HG02981 (cell line): ENCODE measurements at regions not wholly inside any gene's neighbourhood (a gene's known extent, or its start where the extent isn't known, plus 50 kb on each side); places are given as distances from the start of the nearest gene placed in this dataset.

Source experiments
- ATAC-seq: cut with Tn5 transposase; IDR thresholded peaks from one replicate; pipeline ENCODE4 v1.9.1; 2021; ENCODE audit warnings: mild to moderate bottlenecking, moderate library complexity; ENCODE audit not compliant: unreplicated experiment

DNA sequence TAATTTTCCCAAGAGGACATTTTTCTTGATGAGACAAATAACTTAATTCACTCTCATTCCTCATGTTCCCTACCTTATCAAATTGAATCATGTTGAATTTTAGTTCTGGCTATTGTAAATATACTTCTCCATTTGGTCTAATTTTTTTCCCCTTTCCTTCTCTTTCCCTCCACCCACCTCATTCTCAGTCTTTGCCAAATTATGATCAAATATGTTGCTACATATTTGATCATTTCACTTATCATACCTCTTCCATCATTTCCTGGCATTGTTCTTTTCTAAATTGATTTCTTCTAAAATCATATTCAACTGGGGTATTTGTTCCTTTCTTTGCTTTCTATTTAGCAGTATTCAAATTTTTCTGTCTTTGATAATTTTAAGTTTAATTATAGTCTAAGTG is 52.3 kb downstream of the HDGFL1 start:
- ATAC-seq = no peak

DNA sequence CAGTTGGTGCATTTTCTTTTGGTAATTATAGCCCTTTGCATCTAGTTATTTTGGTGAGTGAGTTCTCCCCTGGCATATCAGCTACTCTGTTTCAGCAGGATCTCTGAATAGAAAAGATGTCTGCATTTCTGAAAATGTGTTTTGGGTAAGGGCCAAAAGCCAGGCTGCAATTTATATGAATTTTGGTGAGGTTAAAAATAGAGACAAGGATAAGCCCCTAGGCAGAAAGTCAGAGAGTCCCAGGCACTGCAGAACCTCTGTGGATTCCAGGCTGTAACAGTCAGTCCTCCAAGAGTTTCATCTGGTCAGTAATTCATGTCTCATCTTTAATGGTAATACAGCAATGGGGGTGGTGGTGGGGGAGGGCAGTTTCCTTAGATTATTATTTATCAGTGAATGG is 53.0 kb downstream of the HDGFL1 start:
- no peak for ATAC-seq

DNA sequence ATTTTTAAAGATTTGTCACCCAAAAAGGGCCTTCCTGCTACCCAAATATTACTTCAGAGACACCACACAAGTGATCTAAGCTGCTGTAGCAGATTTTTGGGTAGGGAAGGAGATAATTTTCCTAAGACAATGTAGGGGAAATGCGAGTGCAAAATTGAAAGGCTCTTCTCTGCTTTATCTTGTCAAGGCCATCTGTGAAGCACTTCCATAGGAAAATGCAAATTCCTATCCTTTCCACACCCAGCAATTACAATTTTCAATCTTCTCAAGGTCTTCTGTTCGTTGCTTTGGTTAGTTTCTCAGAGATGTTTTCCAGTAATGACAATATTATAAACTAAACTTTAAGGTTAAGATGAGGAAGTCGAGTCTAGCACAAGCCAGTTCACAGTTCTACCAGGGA is 53.4 kb downstream of the HDGFL1 start:
- ATAC-seq = no peak

DNA sequence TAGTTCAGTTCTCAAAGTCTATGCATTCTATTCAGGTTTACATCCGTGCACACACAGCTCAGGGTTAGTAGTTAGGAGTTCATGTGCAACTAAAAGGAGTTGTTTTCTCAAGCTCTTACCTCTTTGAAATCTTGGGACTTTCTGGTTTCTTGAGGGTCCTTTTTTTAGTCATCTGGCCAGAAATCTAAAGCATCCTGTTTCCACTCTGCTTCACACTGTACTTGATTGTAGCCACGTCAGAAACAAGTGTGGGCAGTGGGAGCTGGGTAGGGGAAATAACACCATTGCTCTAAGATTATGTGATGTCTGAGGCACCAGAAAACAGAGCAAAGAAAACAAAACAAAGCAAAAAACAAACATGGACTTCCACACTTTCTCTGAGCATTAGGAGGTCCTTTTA is 58.3 kb downstream of the HDGFL1 start:
- ATAC-seq = no peak

DNA sequence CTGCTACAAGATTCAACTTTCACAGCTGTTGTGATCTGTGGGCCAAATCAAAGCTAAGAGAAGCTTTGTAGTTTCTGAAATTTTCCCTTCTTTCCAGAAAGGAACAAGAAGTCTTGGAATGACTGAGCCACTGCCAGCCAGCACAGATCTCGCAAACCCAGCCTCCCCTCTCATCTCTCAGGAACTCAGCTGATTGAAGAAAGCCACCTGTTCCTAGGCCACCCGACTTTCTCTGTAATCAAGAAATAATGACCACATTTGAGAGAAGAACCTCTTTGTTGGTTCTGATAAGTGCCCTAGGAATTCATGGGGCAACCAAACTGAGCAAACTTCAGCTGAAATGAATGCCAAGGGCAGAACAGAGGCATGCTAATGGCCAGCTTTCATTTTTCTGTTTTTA is 61.7 kb downstream of the HDGFL1 start:
- ATAC-seq = no peak

DNA sequence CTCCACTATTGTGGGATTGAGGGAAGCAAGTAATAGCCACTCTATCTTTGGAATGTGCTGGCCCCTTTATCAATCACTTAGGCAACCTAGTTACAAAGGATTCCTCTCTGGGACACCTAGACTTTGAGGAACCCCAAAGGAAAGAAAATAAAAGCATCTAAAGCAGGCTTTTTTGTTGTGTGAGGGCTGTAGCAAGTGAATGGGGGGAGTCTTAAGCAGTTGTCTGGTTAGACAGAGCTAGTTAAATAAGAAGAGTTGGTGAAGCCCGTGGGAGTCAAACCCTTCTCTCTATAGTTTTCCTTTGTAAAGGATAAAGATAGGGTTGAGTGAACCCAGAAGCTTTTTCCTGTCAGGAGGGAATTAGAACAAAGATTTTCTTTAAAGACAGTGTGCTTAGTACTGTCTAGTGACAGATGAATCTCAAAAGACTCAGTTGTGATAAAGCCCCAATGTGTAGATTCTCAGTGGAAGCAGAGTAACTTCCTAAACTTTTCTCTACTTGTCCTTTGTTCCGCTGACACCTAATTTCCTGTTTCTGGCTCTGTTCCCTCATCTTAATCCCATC is 63.3 kb downstream of the HDGFL1 start:
- no peak for ATAC-seq

DNA sequence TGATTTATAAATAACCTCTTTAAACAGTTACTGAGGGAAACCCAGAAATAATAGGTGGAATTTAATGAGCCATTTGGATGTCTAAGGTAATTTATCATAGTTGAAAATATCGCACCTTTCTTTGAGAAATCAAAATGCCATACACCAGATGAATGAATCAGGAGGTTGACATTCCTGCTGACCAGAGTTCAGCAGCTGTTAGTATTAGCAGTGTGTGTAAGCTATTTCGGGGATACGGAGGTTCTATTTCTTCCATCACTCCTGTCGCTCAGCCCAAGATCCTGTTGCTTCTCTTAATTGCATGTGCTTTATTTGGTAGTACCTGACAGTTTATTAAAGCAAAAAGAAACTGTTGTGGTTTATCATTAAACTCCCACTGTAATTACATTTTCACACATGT is 67.1 kb downstream of the HDGFL1 start:
- ATAC-seq = no peak

DNA sequence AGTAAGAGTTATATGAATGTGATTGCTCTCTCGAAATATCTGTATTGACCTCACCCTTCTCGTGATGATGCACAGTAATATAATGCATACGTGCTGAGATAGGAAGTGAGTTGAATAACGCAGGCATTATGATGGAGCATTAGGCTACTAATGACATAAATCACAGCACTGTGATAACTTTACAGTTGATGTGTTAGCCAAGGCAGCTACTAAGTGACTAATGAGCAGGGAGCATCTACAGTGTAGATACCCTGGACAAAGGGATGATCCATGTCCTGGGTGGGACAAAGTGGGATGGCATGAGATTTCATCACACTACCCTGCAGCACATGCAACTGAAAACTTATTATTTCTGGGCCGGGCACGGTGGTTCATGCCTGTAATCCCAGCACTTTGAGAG is 68.4 kb downstream of the HDGFL1 start:
- no peak for ATAC-seq

DNA sequence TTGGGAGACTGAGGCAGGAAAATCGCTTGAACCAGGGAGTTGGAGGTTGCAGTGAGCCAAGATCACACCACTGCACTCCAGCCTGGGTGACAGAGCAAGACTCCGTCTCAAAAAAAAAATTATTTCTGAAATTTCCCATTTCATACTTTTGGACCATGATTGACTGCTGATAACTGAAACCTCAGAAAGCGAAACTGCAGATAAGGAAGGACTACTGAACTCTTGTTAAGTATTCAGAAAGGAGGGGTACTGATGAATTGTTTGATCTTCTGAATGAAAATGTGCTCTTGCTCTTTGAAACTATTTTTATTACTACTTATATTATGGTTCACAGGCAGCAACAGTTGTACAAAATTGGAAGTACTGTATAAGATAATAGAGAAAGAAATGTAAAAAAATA is 69.0 kb downstream of the HDGFL1 start:
- ATAC-seq = no peak

DNA sequence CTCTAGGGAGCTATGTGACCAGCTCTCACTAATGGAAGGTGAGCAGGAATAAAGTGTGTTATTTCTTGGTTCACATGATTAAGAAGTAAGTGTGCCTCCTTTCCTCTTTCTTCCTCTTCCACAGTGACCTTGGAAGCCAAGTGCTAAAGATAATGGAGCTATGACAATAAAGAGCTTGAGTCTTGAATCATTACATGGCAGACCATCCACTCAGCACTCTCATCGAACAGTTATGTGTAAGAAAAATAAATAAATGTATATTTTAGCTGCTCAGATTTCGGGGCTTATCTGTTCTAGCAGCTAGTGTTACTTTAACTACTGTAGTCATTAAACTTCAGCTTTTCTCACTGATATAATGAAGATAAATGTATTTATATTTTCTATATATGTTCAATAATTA is 72.9 kb downstream of the HDGFL1 start:
- no peak for ATAC-seq

DNA sequence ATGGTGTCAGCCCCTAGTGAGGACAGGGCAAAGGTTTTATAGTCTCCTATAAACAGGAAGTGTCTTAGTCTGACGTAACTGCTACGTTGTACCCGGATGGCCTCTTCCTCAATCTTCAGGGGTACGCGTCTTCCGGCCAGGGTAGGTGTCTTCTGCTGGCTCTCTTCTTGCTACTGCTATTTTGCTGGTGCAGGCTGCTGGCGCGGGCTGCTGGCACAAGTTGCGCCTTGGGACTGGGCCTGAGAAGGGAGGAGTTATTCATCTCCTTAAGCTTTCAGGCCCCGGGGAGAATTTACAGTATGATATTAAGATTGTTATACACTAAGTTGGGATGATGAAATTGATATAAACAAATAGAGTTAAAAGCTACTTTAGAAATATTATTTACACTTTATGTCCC is 74.4 kb downstream of the HDGFL1 start:
- ATAC-seq = no peak

DNA sequence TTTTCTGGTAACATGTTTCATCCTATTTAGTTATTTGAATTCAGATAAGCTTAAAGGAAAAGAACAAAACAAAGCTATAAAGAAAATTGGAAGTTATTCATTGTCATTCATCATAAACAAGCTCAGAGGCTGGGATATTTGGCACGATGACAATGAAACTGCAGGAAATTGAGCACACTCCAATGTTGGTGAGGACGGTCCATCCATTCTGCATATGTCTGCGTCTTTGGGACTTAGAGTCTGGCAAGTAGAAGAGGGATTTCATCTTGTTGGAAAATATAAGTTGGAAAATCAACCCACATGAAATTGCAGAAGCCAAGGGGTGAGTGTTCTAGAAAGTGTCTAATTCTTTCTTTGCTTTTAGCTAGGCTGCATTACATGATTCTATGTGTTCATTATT is 78.4 kb downstream of the HDGFL1 start:
- ATAC-seq = no peak

DNA sequence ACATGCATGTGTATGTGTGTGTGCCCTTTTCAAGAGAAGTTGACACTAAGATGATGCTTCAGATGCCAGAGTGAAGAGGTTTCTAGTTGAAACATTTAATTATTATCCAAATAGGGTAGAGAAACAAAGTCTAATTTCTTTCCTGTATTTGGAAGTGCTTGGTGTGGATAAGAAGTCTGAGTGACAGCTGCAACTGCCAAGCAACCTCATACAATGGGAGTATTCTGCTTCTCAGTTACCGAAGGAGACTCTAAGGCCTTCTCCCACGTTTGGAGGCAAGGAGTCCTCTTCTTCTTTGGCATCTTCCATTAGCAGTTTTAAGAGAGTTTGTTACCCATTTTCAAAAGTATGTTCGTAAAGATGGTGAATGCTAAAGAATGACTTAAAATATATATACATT is 82.4 kb downstream of the HDGFL1 start:
- ATAC-seq = no peak

DNA sequence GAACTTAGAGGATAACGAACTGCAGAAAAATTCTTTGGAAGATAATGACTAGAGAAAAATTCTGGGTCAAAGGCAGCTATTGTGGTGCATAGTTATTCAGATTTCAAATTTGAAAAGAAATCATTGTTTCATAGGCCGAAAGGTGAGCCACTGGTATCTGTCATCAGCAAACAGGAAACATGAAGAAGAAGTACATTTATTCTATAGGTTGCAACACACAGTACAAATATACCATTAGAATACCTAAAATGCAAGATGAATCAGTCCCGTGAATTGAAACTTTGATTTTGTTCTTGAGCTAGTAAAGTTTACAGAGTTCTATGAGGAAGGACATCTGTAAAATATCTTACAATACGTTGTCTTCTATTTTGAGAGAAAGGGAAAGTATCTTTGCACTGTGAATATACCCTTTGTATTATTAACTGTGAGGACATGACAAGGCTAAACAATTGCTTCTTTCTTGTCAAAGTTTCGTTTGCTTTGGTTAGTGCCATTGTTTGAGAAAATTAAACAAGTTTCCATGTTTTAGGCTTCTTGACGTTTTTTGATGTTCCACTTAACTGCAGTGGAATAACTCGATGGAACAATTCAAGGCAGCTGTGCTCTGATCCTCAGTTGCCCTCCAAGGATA is 84.7 kb downstream of the HDGFL1 start:
- no peak for ATAC-seq

DNA sequence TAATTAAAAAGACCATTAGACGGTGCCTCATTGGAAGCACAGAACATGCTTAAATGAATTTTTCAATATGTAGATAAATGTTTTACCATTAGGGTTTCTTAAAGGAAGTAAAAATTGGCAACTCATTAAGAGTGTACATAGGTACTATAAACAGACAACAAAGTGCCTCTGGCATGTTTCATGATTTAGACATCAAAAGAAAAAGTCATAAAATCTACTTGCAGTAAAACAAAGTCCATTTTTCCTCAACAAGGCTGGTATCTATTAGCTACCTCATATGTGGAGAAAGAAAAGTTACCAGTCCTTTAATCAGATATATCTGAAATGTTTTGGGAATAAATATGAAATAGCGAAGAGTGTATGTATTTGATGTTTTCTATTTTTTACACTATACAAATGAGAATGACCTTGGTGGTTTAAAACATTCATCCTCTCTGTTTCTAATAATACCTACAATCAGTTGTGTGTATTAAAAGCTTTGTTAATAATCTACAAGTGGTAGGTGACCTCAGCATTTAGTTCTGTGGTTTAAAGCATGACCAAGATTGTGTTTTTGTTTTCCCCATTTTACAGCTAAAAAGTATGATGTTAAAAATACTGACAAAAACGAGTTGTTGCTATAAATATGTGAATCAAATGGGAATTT is 87.5 kb downstream of the HDGFL1 start:
- ATAC-seq = peak; percentile 82

DNA sequence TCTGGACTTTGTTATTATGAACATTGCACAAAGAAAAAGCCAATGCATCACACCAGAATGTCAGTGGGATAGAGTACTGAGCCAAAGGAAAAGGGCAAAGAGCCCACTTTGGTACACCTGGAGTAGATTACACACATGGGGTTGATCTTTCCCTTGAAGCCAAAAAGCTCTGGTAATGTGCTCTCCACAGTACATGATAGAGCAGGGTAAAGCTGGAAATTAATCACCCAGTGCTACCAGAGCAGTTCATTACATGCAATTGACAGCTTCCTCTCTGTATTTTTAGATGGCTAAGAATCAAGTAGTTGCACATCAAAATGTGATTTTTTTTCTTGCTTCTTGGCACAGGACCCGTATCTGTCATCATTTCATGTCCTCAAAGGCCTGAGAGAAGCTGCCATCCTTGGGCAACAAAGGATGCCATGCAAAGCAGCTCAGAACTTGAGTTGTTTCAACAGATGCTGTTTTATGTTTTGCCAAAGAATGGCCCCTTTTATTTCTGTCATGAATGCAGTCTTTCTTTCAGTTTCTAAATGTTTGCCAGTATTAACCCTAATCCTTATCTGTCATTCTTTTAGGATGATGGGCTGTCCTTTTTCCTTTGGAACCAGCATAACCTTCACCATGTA is 88.1 kb downstream of the HDGFL1 start:
- peak; percentile 45 for ATAC-seq

DNA sequence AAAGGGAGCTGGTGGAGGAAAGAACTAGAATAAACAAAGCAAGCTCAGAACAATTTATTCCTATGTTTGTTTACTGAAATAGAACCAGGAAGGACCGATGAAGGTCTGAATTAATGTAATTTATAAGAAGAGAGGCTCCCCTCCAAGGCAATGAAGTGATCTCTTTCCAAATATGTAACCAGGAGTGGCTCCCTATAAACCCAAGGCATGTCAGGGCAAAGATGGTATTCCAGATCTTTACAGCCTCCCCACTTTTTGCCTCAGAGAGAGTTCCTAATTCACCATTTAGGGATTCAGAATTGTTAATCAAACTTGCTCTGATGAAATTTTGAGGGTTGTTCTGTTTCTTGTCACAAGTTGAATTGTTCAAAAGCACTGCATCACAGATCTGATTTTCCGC is 88.8 kb downstream of the HDGFL1 start:
- ATAC-seq = no peak

DNA sequence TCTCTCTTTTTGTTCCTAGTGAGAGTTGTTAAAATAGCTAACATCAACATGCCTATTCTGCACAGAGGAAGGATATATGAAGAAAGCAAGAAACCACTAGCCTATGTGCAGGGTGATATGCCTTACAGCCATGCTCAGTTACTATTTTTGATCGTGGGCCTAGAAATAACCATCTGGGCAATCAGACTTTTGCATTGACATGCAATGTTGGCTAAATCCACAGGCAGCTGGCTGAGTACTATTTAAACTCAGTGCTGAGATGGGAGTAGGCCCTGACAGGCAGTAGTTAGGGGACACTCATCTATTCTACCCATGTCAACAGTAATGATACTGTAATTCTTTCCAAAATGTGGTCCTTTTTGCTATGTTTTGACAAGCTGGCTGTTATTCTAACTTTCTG is 89.6 kb downstream of the HDGFL1 start:
- ATAC-seq = no peak

DNA sequence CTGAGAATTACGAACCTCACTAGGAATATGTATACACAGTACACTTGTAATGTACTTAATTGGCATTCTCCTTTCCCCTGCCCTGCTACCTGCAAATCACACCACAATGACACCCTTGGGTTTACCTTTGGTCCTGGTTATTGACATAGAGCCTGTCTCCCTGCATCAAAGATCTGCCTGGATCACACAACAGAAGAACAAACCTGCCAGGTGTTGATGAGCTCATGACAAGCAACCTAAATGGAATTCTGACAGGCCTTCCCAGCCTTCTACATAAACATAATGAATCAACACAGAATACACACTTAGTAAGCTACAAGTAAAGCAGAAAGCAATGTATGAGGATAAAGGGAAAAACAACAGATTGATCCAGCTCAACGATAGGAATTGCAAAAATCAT is 95.6 kb downstream of the HDGFL1 start:
- ATAC-seq = no peak

DNA sequence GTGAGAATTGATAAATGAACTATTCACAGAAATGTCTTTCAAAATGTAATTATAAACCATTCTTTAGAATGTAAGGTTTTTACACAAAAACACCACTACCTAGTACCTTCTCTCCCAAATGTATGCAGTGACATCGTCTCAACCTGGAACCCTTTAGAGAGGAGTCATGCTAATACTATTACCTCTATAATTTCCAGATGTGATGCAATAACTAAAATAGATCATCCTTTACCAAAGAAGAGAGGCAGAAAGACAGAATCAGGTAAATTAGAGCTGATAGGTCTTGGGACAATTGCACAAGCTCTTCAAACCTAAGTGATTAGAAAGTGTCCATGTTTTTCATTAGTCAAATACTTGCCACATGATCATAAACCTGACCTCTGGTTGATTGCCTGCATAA is 96.7 kb downstream of the HDGFL1 start:
- no peak for ATAC-seq

DNA sequence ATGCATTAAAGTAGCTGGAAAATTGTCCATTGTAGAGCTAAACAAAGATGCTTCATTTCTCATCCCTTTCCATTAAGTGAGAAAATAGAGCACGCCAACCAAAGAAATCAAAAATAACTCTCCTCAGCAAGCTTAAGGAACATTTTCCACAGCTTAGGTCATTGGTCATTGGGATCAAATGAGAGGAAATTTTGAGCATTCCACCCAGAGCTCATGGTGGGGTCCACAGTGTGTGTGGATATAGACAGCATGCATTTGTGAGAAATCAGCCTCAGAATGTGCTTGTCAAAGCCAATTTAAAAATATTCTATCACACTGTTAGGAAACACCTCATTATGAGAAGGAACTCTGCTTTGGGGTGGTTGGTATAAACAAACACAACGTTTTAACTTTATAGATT is 97.2 kb downstream of the HDGFL1 start:
- no peak for ATAC-seq

DNA sequence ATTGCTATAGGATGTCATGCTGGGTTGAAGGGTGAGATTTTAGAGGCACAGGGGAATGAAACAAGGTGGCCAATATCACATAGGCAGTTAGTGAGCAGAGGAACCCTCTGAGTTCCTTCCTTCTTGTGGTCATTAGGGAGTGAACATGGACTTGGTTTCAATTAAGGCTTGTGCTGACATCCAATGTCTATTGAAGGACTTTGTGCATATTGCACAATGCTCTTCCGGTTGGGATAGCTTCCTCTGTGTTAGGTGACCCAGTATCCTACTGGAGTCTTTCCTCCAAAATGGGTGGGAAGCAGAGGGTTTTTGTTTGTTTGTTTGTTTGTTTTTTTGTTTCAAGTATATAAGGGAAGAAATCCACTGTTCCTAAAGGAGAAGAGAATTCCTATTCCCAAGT is 98.5 kb downstream of the HDGFL1 start:
- ATAC-seq = no peak
